ENCODE measurements at regions not wholly inside any gene's neighbourhood (a gene's known extent, or its start where the extent isn't known, plus 50 kb on each side); places are given as distances from the start of the nearest gene placed in this dataset.

GRCh38 chr20:62560162-62560561 is 82.1 kb upstream of the SLCO4A1 start:
- POLR2A ChIA-PET (ENCODE audit: unreplicated experiment) = no interaction called here
- Histone ChIP-seq H3K4ac (ENCODE audit: low read depth, low read length) (no peak overlapping the region), H4K91ac (ENCODE audit: insufficient read depth, low read depth, low read length) (no peak overlapping the region), H3K56ac (ENCODE audit: extremely low read depth, insufficient read depth, low read length) (no peak overlapping the region), H2BK15ac (ENCODE audit: low read depth, low read length) (no peak overlapping the region), H2AFZ (replicated peaks; ENCODE audit: low read length, poor library complexity) (no peak overlapping the region), H2AK5ac (ENCODE audit: low read depth, low read length) (no peak overlapping the region), H4K20me1 (ENCODE audit: insufficient read depth, low read length) (no peaks in the 10 kb centered on the region), H3K27ac (ENCODE audit: insufficient read depth, low read length) (no peak overlapping the region), H3K23ac (ENCODE audit: low read depth, low read length) (no peak overlapping the region), H4K8ac (ENCODE audit: low read depth in 2 of 2, low read length in 2 of 2) (no peak overlapping the region), H2AK9ac (replicated peaks; ENCODE audit: low read depth, low read length, poor library complexity) (no peak overlapping the region), H3K18ac (ENCODE audit: low read depth, low read length) (no peak overlapping the region), H4K5ac (ENCODE audit: low read depth, low read length) (no peak overlapping the region), H3K36me3 (ENCODE audit: control insufficient read depth, insufficient read depth, low read length) (no peaks in the 10 kb centered on the region), H3K9ac (ENCODE audit: low read depth, low read length) (no peak overlapping the region), H3K79me1 (ENCODE audit: low read depth in 1 of 2, low read length in 2 of 2) (no peaks in the 10 kb centered on the region), H2BK5ac (ENCODE audit: low read depth, low read length, poor library complexity, severe bottlenecking) (no peak overlapping the region), H3K4me1 (ENCODE audit: control insufficient read depth, insufficient read depth, low read length) (no peaks in the 10 kb centered on the region), H3K9me3 (ENCODE audit: control insufficient read depth, insufficient read depth, low read length) (no peaks in the 10 kb centered on the region), H3K27me3 (ENCODE audit: control insufficient read depth, insufficient read depth, low read length) (peaks cover 75% of the 10 kb centered on the region), H2BK20ac (ENCODE audit: low read depth, low read length) (no peak overlapping the region), H2BK120ac (ENCODE audit: low read depth, low read length) (no peak overlapping the region), H3K4me3 (ENCODE audit: insufficient read depth, low read depth, low read length) (no peak overlapping the region), H3K14ac (replicated peaks; ENCODE audit: low read depth, low read length) (no peak overlapping the region), H3K9me1 (ENCODE audit: insufficient read depth, low read length) (no peaks in the 10 kb centered on the region), H3K4me2 (ENCODE audit: low read depth, low read length) (no peak overlapping the region)
- in situ Hi-C loops (cut with MboI; ENCODE audit: low sequenced_read_pairs) (no loop called here), intact Hi-C loops (cut with micrococcal nuclease) (no loop called here), dilution Hi-C loops (cut with HindIII; ENCODE audit: low sequenced_read_pairs, unreplicated experiment) (no loop called here)
- no peak for TF ChIP-seq CHD1 (IDR thresholded peaks at IDR 0.05; ENCODE audit: low read depth, low read length)
- peak; percentile 74 for TF ChIP-seq MAFK (IDR thresholded peaks at IDR 0.05; ENCODE audit: low read depth, low read length)
- no peak for TF ChIP-seq SMC3 (IDR thresholded peaks at IDR 0.05; ENCODE audit: low read depth, low read length)
- no peak for TF ChIP-seq RCOR1 (IDR thresholded peaks at IDR 0.05; ENCODE audit: insufficient replicate concordance, low read length)
- ATAC-seq (ENCODE audit: low read depth) = no peak
- no CpG with 5 or more reads among the region's 6 CpGs for WGBS, 2 experiments (ENCODE audit: extremely low coverage in 2 of 2, insufficient read length in 1 of 2)
- CTCF ChIA-PET = no interaction called here
- no peak for DNase-seq
- BruUV-seq (replicated peaks) = no TSS peak

Measured in IMR-90 (cell line).